Mesothelial cell of epicardium (in vitro differentiated cells): ENCODE measurements at regions not wholly inside any gene's neighbourhood (a gene's known extent, or its start where the extent isn't known, plus 50 kb on each side); places are given as distances from the start of the nearest gene placed in this dataset.

Experiments
- DNase-seq, 2 experiments: peaks; one replicate each; pipeline ENCODE4 v3.0.0; 2021; ENCODE audit warnings: low spot score in 2 of 2; ENCODE audit not compliant: unreplicated experiment in 2 of 2
- H3K27ac Mint-ChIP-seq: 2 replicates; pipeline ENCODE4 v1.8.0; 2021; ENCODE audit warnings: mixed read lengths
- H3K27me3 Mint-ChIP-seq: 2 replicates; pipeline ENCODE4 v1.8.0; 2021; ENCODE audit warnings: low read depth, mixed read lengths
- H3K36me3 Mint-ChIP-seq: 2 replicates; pipeline ENCODE4 v1.8.0; 2021; ENCODE audit warnings: mixed read lengths
- H3K4me1 Mint-ChIP-seq: 2 replicates; pipeline ENCODE4 v1.8.0; 2021; ENCODE audit warnings: mixed read lengths
- H3K4me3 Mint-ChIP-seq: 2 replicates; pipeline ENCODE4 v1.8.0; 2021; ENCODE audit warnings: mild to moderate bottlenecking, moderate library complexity, mixed read lengths
- H3K9me3 Mint-ChIP-seq: 2 replicates; pipeline ENCODE4 v1.8.0; 2021; ENCODE audit warnings: mixed read lengths
- TF ChIP-seq, protein P1 (sequence below): fragments of 200-600 bp; sonication (generic); IDR thresholded peaks from one replicate; pipeline ENCODE4 v1.5.0; 2021; ENCODE audit warnings: antibody characterized with exemption; ENCODE audit not compliant: unreplicated experiment

DNA sequence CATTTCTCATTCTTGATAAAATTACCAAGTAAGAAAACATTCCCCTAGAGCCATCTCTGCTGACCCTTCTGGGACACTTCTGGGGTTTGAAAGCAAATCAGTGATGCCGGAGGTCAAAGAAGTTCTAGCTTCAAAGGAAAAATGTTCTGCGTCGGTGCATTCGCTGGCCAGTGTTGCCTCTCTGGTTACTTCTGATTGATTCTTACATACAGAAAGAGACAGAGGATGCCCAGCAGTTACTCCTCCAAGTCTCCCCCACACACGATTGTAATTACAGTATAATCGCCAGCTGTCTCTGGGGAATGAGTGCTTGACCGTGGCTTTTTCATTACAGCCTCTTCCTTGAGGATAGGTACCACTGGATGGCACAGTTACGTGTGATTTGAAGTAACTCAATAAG, 150.9 kb downstream of the SNX19 start:
- Mint-ChIP-seq H3K27me3 (no peaks in the 10 kb centered on the region), H3K36me3 (no peaks in the 10 kb centered on the region), H3K9me3 (peaks cover 4% of the 10 kb centered on the region), H3K4me1 (peaks cover 8% of the 10 kb centered on the region), H3K4me3 (no peak overlapping the region), H3K27ac (no peak overlapping the region)
- no peak for DNase-seq
- TF ChIP-seq, protein P1, sequence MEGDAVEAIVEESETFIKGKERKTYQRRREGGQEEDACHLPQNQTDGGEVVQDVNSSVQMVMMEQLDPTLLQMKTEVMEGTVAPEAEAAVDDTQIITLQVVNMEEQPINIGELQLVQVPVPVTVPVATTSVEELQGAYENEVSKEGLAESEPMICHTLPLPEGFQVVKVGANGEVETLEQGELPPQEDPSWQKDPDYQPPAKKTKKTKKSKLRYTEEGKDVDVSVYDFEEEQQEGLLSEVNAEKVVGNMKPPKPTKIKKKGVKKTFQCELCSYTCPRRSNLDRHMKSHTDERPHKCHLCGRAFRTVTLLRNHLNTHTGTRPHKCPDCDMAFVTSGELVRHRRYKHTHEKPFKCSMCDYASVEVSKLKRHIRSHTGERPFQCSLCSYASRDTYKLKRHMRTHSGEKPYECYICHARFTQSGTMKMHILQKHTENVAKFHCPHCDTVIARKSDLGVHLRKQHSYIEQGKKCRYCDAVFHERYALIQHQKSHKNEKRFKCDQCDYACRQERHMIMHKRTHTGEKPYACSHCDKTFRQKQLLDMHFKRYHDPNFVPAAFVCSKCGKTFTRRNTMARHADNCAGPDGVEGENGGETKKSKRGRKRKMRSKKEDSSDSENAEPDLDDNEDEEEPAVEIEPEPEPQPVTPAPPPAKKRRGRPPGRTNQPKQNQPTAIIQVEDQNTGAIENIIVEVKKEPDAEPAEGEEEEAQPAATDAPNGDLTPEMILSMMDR = no peak

DNA sequence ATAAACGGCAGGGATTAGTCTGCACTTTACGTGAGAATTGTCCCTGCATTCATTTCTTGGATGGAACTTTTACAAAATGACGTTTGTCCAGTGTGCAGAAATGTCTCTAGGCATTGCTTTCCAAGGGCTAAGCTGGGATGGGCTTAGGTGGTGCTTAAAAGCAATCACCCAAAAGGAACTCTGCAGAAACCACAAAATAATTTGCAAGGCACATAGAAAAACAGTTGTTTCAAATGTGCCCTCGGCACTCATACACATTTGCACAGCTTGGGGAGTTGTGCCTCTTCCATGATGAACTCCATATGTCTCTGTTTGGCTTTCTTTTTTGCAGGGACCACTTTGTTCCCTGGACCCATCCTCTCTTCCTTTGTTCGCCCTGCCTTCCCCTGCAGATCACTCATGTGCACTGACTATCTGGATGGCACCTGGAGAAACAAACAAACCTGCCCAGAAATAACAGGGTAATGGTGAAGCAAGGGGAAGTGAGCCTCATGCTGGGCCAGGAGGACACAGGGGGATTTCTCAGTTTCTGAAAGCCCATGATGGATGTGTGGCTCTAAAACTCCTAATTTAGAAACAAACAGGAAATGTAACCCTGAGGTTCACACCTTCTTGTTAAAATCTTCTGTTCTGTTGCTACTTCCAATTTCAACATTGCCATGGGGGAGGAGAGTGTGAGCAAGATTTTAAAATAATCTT, 150.2 kb downstream of the SNX19 start:
- DNase-seq = no peak
- no peaks in the 10 kb centered on the region for H3K36me3 Mint-ChIP-seq
- no peak overlapping the region for H3K4me3 Mint-ChIP-seq
- H3K27me3 Mint-ChIP-seq = no peaks in the 10 kb centered on the region
- no peak overlapping the region for H3K27ac Mint-ChIP-seq
- H3K4me1 Mint-ChIP-seq = peaks cover 7% of the 10 kb centered on the region
- TF ChIP-seq, protein P1 = no peak
- peaks cover 4% of the 10 kb centered on the region for H3K9me3 Mint-ChIP-seq

DNA sequence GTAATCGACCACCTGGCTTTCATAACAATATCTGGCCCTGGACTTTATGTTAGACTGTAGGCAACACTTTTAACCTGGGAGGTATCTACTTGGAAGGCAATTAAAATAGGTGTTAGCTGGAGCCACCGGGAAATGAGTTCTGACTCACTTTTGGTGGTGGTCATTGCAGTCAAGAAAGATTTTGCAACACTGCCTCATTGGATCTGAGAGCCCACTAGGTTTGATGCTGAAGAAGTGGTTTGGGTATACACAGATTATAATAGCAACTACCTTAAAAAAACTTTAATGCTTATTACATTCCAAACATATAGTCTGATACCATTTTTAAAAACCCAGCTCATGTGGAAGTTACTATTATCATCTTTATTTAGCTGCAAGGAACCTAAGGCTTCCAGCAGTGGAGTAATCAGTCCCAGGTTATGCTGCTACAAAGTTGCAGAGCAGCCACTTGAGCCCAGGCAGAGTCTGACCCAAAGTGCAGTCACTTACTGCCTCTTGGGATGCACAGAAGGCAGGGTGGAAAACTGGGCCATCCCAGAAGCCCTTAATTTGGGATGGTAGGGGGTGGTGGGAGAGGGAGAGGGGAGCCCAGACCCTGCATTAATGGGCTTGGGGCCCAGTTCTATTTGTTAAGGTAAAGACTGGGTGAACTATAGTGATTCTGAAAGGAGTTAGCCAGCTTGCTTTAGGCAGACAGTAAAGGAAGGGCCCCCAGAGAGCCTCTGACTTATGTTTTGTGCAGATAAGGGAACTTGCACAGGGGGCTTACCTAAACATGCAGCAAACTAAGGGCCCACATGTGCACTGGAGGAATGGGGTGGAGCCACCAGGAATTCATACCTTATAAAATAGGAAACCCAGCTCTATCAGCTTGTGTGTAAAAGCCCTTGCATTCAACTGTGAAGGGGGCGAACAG, 149.4 kb downstream of the SNX19 start:
- no peak for DNase-seq
- Mint-ChIP-seq H3K4me1 (peaks cover 3% of the 10 kb centered on the region), H3K9me3 (peaks cover 4% of the 10 kb centered on the region), H3K36me3 (no peaks in the 10 kb centered on the region), H3K4me3 (no peak overlapping the region), H3K27ac (no peak overlapping the region), H3K27me3 (no peaks in the 10 kb centered on the region)
- TF ChIP-seq, protein P1 = no peak

DNA sequence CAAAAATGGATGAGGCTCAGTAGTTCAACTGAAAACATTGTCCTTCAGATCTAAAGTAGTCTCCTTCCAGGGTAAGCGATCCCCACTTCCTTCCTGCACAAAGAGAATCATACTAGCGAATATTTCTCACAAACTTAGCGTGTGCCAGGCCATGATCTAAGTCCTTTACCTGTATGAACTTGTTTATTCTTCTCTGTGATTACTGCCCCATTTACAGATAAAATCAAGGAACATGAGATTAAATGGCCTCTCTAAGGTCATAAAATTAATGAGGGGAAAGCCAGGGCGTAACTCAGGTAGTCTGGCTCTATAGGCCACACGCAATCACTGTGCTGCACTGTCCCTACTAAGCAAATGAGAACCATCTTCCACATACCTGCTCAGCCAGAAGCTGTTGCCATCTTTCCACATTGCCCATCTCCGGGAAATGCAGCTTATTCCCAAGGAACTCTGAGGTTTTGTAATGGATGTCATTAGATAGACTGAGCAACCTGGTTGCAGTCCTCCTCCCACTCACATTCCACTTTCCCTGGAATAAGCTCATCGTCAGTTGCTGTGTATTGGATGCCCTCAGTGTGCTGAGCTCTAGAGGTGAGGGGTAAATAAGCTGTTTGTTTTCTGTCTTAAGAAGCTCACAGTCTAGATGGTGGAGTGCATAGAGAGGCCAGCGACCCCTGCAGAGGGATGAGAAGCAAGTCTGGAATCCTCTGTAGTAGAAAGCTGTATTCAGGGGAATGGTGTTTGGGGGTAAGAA, 146.3 kb downstream of the SNX19 start:
- H3K4me3 Mint-ChIP-seq = no peak overlapping the region
- no peak for DNase-seq
- TF ChIP-seq, protein P1 = no peak
- peaks cover 4% of the 10 kb centered on the region for H3K9me3 Mint-ChIP-seq
- no peak overlapping the region for H3K27ac Mint-ChIP-seq
- no peaks in the 10 kb centered on the region for H3K27me3 Mint-ChIP-seq
- H3K4me1 Mint-ChIP-seq = peaks cover 6% of the 10 kb centered on the region
- H3K36me3 Mint-ChIP-seq = no peaks in the 10 kb centered on the region

DNA sequence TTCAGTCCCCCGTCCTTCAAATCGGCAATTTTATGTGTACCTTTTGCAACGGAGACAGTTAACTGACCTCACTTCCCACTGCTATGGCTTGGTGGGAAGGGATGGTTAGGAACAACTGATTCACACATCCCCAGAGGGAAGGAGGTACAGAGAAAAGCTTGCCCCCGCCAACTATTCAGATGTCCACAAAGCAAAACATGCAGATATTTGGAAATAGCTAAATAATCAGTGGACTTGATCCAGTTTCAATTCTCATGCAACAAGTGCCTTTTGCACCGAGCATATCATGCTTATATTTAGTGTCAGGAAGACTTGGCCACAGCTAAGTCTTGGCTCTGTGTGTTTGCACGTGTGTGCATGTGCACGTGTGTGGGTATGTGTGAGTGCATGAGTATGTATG, 144.6 kb downstream of the SNX19 start:
- Mint-ChIP-seq H3K9me3 (peaks cover 4% of the 10 kb centered on the region), H3K4me1 (peaks cover 6% of the 10 kb centered on the region), H3K36me3 (no peaks in the 10 kb centered on the region), H3K4me3 (no peak overlapping the region), H3K27ac (no peak overlapping the region), H3K27me3 (no peaks in the 10 kb centered on the region)
- DNase-seq = no peak
- TF ChIP-seq, protein P1 = no peak
